ENCODE measurements at regions not wholly inside any gene's neighbourhood (a gene's known extent, or its start where the extent isn't known, plus 50 kb on each side); places are given as distances from the start of the nearest gene placed in this dataset.

DNA sequence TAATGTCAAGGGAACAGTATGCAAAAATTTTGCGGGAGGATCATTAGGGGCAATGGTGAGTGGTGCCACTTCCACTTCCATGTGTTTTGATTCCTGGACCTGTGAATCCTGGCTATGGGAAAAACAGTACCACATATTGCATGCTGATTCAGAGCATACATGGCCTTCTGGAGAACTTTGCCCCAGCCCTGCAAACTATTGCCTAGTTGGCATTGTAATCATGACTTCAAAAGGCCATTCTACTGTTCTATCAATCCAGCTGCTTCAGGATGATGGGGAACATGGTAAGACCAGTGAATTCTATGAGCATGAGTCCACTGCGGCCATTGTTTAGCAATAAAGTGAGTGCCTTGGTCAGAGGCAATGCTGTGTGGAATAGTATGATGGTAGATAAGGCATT, 75.3 kb upstream of the ZC3H15 start:
- H3K27me3 Mint-ChIP-seq, result no peaks in the 10 kb centered on the region
- no peaks in the 10 kb centered on the region for H3K4me1 Mint-ChIP-seq (ENCODE audit: low read depth)
- TF ChIP-seq, protein P1, sequence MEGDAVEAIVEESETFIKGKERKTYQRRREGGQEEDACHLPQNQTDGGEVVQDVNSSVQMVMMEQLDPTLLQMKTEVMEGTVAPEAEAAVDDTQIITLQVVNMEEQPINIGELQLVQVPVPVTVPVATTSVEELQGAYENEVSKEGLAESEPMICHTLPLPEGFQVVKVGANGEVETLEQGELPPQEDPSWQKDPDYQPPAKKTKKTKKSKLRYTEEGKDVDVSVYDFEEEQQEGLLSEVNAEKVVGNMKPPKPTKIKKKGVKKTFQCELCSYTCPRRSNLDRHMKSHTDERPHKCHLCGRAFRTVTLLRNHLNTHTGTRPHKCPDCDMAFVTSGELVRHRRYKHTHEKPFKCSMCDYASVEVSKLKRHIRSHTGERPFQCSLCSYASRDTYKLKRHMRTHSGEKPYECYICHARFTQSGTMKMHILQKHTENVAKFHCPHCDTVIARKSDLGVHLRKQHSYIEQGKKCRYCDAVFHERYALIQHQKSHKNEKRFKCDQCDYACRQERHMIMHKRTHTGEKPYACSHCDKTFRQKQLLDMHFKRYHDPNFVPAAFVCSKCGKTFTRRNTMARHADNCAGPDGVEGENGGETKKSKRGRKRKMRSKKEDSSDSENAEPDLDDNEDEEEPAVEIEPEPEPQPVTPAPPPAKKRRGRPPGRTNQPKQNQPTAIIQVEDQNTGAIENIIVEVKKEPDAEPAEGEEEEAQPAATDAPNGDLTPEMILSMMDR (IDR thresholded peaks at IDR 0.05; ENCODE audit: unreplicated experiment), result no peak

DNA sequence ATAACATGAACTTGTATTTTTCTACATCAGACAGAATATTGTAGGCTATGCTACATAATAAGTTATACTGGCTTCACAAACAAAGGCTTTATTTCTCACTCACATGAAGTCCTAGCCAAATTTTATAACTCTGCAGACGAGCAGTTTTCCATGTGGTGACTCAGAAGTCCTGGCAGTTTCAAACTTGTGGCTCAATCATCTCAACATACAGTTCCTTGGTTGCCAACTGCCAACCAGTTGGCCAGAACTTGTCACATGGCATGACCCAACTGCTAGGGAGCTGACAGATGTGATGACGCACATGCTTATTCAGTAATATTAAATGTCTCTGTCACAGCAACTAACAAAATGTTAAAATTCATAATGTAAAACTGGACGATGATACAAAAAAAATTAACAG, 63.8 kb upstream of the ZC3H15 start:
- Mint-ChIP-seq H3K36me3 (ENCODE audit: insufficient read depth) (no peaks in the 10 kb centered on the region), H3K4me3 (ENCODE audit: low read depth) (no peak overlapping the region), H3K4me1 (ENCODE audit: low read depth) (peaks cover 28% of the 10 kb centered on the region), H3K9me3 (ENCODE audit: low read depth) (no peaks in the 10 kb centered on the region), H3K27me3 (no peaks in the 10 kb centered on the region), H3K27ac (no peak overlapping the region)
- TF ChIP-seq, protein P1 (IDR thresholded peaks at IDR 0.05; ENCODE audit: unreplicated experiment), result no peak
- no peak for DNase-seq (ENCODE audit: low spot score, unreplicated experiment)

More for the DNA sequence above, 75.3 kb upstream of the ZC3H15 start:
- Mint-ChIP-seq H3K4me3 (ENCODE audit: low read depth) (no peak overlapping the region), H3K27ac (no peak overlapping the region), H3K9me3 (ENCODE audit: low read depth) (peaks cover 13% of the 10 kb centered on the region), H3K36me3 (ENCODE audit: insufficient read depth) (peaks cover 13% of the 10 kb centered on the region)
- DNase-seq (ENCODE audit: low spot score, unreplicated experiment), result no peak

DNA sequence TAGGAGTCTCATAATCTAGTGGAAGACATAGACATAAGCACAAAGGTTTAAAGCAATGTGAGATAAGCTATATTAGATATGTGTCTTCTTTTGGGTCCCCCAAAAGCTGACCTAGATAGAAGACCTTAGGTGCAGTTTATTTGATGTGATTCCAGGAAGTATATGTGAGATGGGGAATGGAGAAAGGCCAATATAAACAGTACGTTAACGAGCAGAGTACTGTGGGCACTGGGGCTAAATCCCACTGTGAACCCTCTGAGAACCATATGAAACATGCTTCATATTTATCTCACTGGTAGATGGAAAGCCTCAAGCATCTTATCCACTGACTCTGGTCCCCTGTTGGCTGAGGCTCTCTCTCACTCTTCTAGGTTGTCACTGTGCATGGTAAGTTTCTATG, 62.6 kb upstream of the ZC3H15 start:
- Mint-ChIP-seq H3K36me3 (ENCODE audit: insufficient read depth) (no peaks in the 10 kb centered on the region), H3K4me1 (ENCODE audit: low read depth) (peaks cover 28% of the 10 kb centered on the region), H3K4me3 (ENCODE audit: low read depth) (no peak overlapping the region), H3K9me3 (ENCODE audit: low read depth) (no peaks in the 10 kb centered on the region), H3K27ac (peak overlapping the region; percentile 19), H3K27me3 (no peaks in the 10 kb centered on the region)
- DNase-seq (ENCODE audit: low spot score, unreplicated experiment), result no peak
- TF ChIP-seq, protein P1 (IDR thresholded peaks at IDR 0.05; ENCODE audit: unreplicated experiment), result no peak

DNA sequence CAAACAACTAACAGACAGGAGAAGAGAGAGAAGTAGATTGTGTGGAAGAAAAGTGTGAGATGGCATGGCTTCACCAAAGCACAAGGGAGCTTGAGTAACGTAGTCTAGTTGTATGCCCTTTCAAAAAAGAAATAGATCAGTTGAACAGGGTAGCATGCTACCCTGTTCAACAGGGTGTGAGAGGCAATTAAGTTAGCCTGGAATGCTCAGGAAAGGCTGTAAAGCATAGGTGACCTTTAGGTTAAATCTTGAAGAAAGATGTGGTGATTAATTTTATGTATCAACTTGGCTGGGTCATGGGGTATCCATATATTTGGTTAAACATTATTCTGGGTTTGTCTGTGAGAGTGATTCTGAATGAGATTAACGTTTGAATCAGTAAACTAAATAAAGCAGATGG, 61.8 kb upstream of the ZC3H15 start:
- peak overlapping the region; percentile 67 for H3K27ac Mint-ChIP-seq
- no peaks in the 10 kb centered on the region for H3K36me3 Mint-ChIP-seq (ENCODE audit: insufficient read depth)
- no peak overlapping the region for H3K4me3 Mint-ChIP-seq (ENCODE audit: low read depth)
- no peaks in the 10 kb centered on the region for H3K9me3 Mint-ChIP-seq (ENCODE audit: low read depth)
- no peak for DNase-seq (ENCODE audit: low spot score, unreplicated experiment)
- H3K4me1 Mint-ChIP-seq (ENCODE audit: low read depth), result peaks cover 28% of the 10 kb centered on the region
- TF ChIP-seq, protein P1 (IDR thresholded peaks at IDR 0.05; ENCODE audit: unreplicated experiment), result no peak
- no peaks in the 10 kb centered on the region for H3K27me3 Mint-ChIP-seq

DNA sequence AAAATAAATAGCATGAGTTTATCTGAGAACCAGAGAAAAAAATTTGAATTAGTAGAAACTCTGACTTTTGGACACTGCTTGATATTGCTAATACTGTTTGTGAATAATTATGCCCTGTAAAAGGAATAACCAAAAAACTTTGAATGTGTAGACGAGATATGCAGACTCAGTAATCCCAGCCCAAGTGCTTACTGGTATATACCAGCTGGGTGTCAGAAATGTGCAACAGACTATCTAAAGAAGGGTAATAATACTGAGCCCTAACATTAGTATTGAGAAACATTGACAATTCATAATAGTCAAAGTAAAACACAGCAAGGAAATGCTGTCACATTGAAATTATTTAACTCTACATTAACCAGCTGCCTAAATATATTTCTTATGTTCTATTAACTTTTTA, 60.5 kb upstream of the ZC3H15 start:
- TF ChIP-seq, protein P1 (IDR thresholded peaks at IDR 0.05; ENCODE audit: unreplicated experiment), result no peak
- Mint-ChIP-seq H3K9me3 (ENCODE audit: low read depth) (no peaks in the 10 kb centered on the region), H3K27me3 (no peaks in the 10 kb centered on the region), H3K36me3 (ENCODE audit: insufficient read depth) (no peaks in the 10 kb centered on the region), H3K4me3 (ENCODE audit: low read depth) (no peak overlapping the region), H3K4me1 (ENCODE audit: low read depth) (peaks cover 24% of the 10 kb centered on the region), H3K27ac (no peak overlapping the region)
- DNase-seq (ENCODE audit: low spot score, unreplicated experiment), result no peak

All from progenitor cell of endocrine pancreas (in vitro differentiated cells).